Activated naive CD4-positive, alpha-beta T cell treated with anti-CD3 and anti-CD28 coated beads, Interleukin-2, amount 10 ng/mL, durations not matched to agents 7 days and 5 days (primary cell): ENCODE measurements at regions not wholly inside any gene's neighbourhood (a gene's known extent, or its start where the extent isn't known, plus 50 kb on each side); places are given as distances from the start of the nearest gene placed in this dataset.

Experiments
- CTCF ChIA-PET: fragments of 350-600 bp; sonication (Branson Sonifier 250); formaldehyde crosslinking; loops from one replicate; lab custom pipeline; 2021; ENCODE audit warnings: antibody characterized with exemption; lab: Charles Lee
- DNase-seq: peaks from one replicate; pipeline ENCODE4 v3.0.0-alpha.2; 2020
- H3K27ac Mint-ChIP-seq: one replicate; pipeline ENCODE4 v1.8.0; 2021; ENCODE audit warnings: mild to moderate bottlenecking, moderate library complexity, mixed read lengths
- H3K27me3 Mint-ChIP-seq: one replicate; pipeline ENCODE4 v1.8.0; 2021; ENCODE audit warnings: mild to moderate bottlenecking, mixed read lengths
- H3K36me3 Mint-ChIP-seq: one replicate; pipeline ENCODE4 v1.8.0; 2021; ENCODE audit warnings: mixed read lengths
- H3K4me1 Mint-ChIP-seq: one replicate; pipeline ENCODE4 v1.8.0; 2021; ENCODE audit warnings: mixed read lengths
- H3K4me3 Mint-ChIP-seq: one replicate; pipeline ENCODE4 v1.8.0; 2021; ENCODE audit warnings: mild to moderate bottlenecking, moderate library complexity, mixed read lengths
- H3K9me3 Mint-ChIP-seq: one replicate; pipeline ENCODE4 v1.8.0; 2021; ENCODE audit warnings: mixed read lengths

GRCh38 chr14:87331991-87332390 is 661.0 kb downstream of the GALC start:
- H3K27me3 Mint-ChIP-seq, result no peaks in the 10 kb centered on the region
- no peaks in the 10 kb centered on the region for H3K4me1 Mint-ChIP-seq
- no peaks in the 10 kb centered on the region for H3K9me3 Mint-ChIP-seq
- no peak for DNase-seq
- H3K36me3 Mint-ChIP-seq, result no peaks in the 10 kb centered on the region
- no peak overlapping the region for H3K27ac Mint-ChIP-seq
- CTCF ChIA-PET, result no interaction called here
- H3K4me3 Mint-ChIP-seq, result no peak overlapping the region

- no peak for DNase-seq
- Mint-ChIP-seq H3K36me3 (no peaks in the 10 kb centered on the region), H3K27me3 (no peaks in the 10 kb centered on the region), H3K4me3 (no peak overlapping the region), H3K9me3 (no peaks in the 10 kb centered on the region), H3K4me1 (no peaks in the 10 kb centered on the region), H3K27ac (no peak overlapping the region)
- CTCF ChIA-PET, result no interaction called here
Measured at GRCh38 chr14:87325741-87326140, 667.2 kb downstream of the GALC start.

GRCh38 chr14:87323191-87323590 is 669.8 kb downstream of the GALC start:
- Mint-ChIP-seq H3K4me3 (no peak overlapping the region), H3K27me3 (no peaks in the 10 kb centered on the region), H3K27ac (no peak overlapping the region), H3K4me1 (no peaks in the 10 kb centered on the region), H3K36me3 (no peaks in the 10 kb centered on the region), H3K9me3 (peaks cover 1% of the 10 kb centered on the region)
- no peak for DNase-seq
- CTCF ChIA-PET, result no interaction called here

- H3K9me3 Mint-ChIP-seq, result peaks cover 5% of the 10 kb centered on the region
- no peaks in the 10 kb centered on the region for H3K4me1 Mint-ChIP-seq
- no peak for DNase-seq
- CTCF ChIA-PET, result no interaction called here
- H3K4me3 Mint-ChIP-seq, result no peak overlapping the region
- H3K27me3 Mint-ChIP-seq, result no peaks in the 10 kb centered on the region
- H3K36me3 Mint-ChIP-seq, result no peaks in the 10 kb centered on the region
- H3K27ac Mint-ChIP-seq, result no peak overlapping the region
Measured at GRCh38 chr14:87321548-87321947, 671.4 kb downstream of the GALC start.

- Mint-ChIP-seq H3K27me3 (no peaks in the 10 kb centered on the region), H3K9me3 (peaks cover 18% of the 10 kb centered on the region), H3K4me1 (no peaks in the 10 kb centered on the region), H3K36me3 (no peaks in the 10 kb centered on the region), H3K27ac (no peak overlapping the region), H3K4me3 (no peak overlapping the region)
- no peak for DNase-seq
- CTCF ChIA-PET, result no interaction called here
Measured at GRCh38 chr14:87312894-87313205, 680.1 kb downstream of the GALC start.

- H3K36me3 Mint-ChIP-seq, result no peaks in the 10 kb centered on the region
- H3K27ac Mint-ChIP-seq, result no peak overlapping the region
- no peak overlapping the region for H3K4me3 Mint-ChIP-seq
Measured at GRCh38 chr14:87312169-87312893, 680.7 kb downstream of the GALC start.

GRCh38 chr14:87309557-87309956 is 683.4 kb downstream of the GALC start:
- H3K36me3 Mint-ChIP-seq, result no peaks in the 10 kb centered on the region

More at GRCh38 chr14:87312169-87312893, 680.7 kb downstream of the GALC start:
- no peaks in the 10 kb centered on the region for H3K27me3 Mint-ChIP-seq
- H3K9me3 Mint-ChIP-seq, result peaks cover 16% of the 10 kb centered on the region
- no peak for DNase-seq
- CTCF ChIA-PET, result no interaction called here
- H3K4me1 Mint-ChIP-seq, result no peaks in the 10 kb centered on the region

GRCh38 chr14:87306409-87307168 is 686.4 kb downstream of the GALC start:
- Mint-ChIP-seq H3K27me3 (no peaks in the 10 kb centered on the region), H3K36me3 (no peaks in the 10 kb centered on the region), H3K4me1 (no peaks in the 10 kb centered on the region), H3K27ac (no peak overlapping the region), H3K4me3 (no peak overlapping the region), H3K9me3 (peaks cover 16% of the 10 kb centered on the region)
- CTCF ChIA-PET, result no interaction called here
- DNase-seq, result no peak

More at GRCh38 chr14:87309557-87309956, 683.4 kb downstream of the GALC start:
- DNase-seq, result no peak
- H3K27ac Mint-ChIP-seq, result no peak overlapping the region
- H3K4me3 Mint-ChIP-seq, result no peak overlapping the region
- CTCF ChIA-PET, result no interaction called here
- H3K4me1 Mint-ChIP-seq, result no peaks in the 10 kb centered on the region
- H3K27me3 Mint-ChIP-seq, result no peaks in the 10 kb centered on the region
- peaks cover 15% of the 10 kb centered on the region for H3K9me3 Mint-ChIP-seq

- no peaks in the 10 kb centered on the region for H3K4me1 Mint-ChIP-seq
Measured at GRCh38 chr14:87305345-87305744, 687.6 kb downstream of the GALC start.

GRCh38 chr14:87304404-87304803 is 688.6 kb downstream of the GALC start:
- Mint-ChIP-seq H3K4me3 (no peak overlapping the region), H3K36me3 (no peaks in the 10 kb centered on the region), H3K9me3 (peaks cover 12% of the 10 kb centered on the region), H3K27ac (no peak overlapping the region), H3K27me3 (no peaks in the 10 kb centered on the region), H3K4me1 (no peaks in the 10 kb centered on the region)
- DNase-seq, result no peak
- CTCF ChIA-PET, result no interaction called here

More at GRCh38 chr14:87305345-87305744, 687.6 kb downstream of the GALC start:
- Mint-ChIP-seq H3K9me3 (peaks cover 14% of the 10 kb centered on the region), H3K36me3 (no peaks in the 10 kb centered on the region), H3K27ac (no peak overlapping the region), H3K4me3 (no peak overlapping the region), H3K27me3 (no peaks in the 10 kb centered on the region)
- CTCF ChIA-PET, result no interaction called here
- no peak for DNase-seq

- Mint-ChIP-seq H3K36me3 (no peaks in the 10 kb centered on the region), H3K4me3 (no peak overlapping the region), H3K27ac (no peak overlapping the region), H3K27me3 (no peaks in the 10 kb centered on the region), H3K4me1 (no peaks in the 10 kb centered on the region), H3K9me3 (peaks cover 4% of the 10 kb centered on the region)
- DNase-seq, result no peak
- CTCF ChIA-PET, result interaction anchor here (0.6 kb wide), 1 partner anchor 152 kb away, joined by 3 read pairs; no protein-coding TSS in a partner anchor
Measured at GRCh38 chr14:87286826-87287225, 706.2 kb downstream of the GALC start.

- no peak overlapping the region for H3K4me3 Mint-ChIP-seq
- CTCF ChIA-PET, result no interaction called here
- DNase-seq, result no peak
- peaks cover 2% of the 10 kb centered on the region for H3K9me3 Mint-ChIP-seq
- no peaks in the 10 kb centered on the region for H3K36me3 Mint-ChIP-seq
- no peaks in the 10 kb centered on the region for H3K27me3 Mint-ChIP-seq
- no peaks in the 10 kb centered on the region for H3K4me1 Mint-ChIP-seq
- H3K27ac Mint-ChIP-seq, result no peak overlapping the region
Measured at GRCh38 chr14:87286191-87286590, 706.8 kb downstream of the GALC start.

GRCh38 chr14:87285506-87285905 is 707.5 kb downstream of the GALC start:
- Mint-ChIP-seq H3K9me3 (peaks cover 2% of the 10 kb centered on the region), H3K27ac (no peak overlapping the region), H3K4me1 (no peaks in the 10 kb centered on the region), H3K27me3 (no peaks in the 10 kb centered on the region), H3K4me3 (no peak overlapping the region), H3K36me3 (no peaks in the 10 kb centered on the region)
- DNase-seq, result no peak
- CTCF ChIA-PET, result no interaction called here

GRCh38 chr14:87283547-87283946 is 709.4 kb downstream of the GALC start:
- no peaks in the 10 kb centered on the region for H3K36me3 Mint-ChIP-seq

GRCh38 chr14:87282266-87282665 is 710.7 kb downstream of the GALC start:
- H3K4me1 Mint-ChIP-seq, result no peaks in the 10 kb centered on the region
- H3K4me3 Mint-ChIP-seq, result no peak overlapping the region
- CTCF ChIA-PET, result no interaction called here
- no peaks in the 10 kb centered on the region for H3K27me3 Mint-ChIP-seq
- H3K27ac Mint-ChIP-seq, result no peak overlapping the region
- no peaks in the 10 kb centered on the region for H3K9me3 Mint-ChIP-seq
- H3K36me3 Mint-ChIP-seq, result no peaks in the 10 kb centered on the region
- DNase-seq, result no peak

More at GRCh38 chr14:87283547-87283946, 709.4 kb downstream of the GALC start:
- CTCF ChIA-PET, result no interaction called here
- DNase-seq, result no peak
- Mint-ChIP-seq H3K27me3 (no peaks in the 10 kb centered on the region), H3K27ac (no peak overlapping the region), H3K9me3 (no peaks in the 10 kb centered on the region), H3K4me1 (no peaks in the 10 kb centered on the region), H3K4me3 (no peak overlapping the region)
